PC-9 (cell line): ENCODE measurements at regions not wholly inside any gene's neighbourhood (a gene's known extent, or its start where the extent isn't known, plus 50 kb on each side); places are given as distances from the start of the nearest gene placed in this dataset.

Source experiments
- CTCF ChIP-seq: fragments of 200-600 bp; sonication (generic); conservative IDR thresholded peaks from 2 replicates; pipeline ENCODE4 v1.6.1; 2017; ENCODE audit warnings: mixed run types, antibody characterized with exemption, mild to moderate bottlenecking, moderate library complexity
- EZH2 ChIP-seq: fragments of 200-600 bp; sonication (generic); IDR thresholded peaks from 2 replicates; pipeline ENCODE4 v1.8.0; 2017; ENCODE audit warnings: antibody characterized with exemption, low read depth

- TF ChIP-seq CTCF (no peak), EZH2 (no peak)
These were observed 270.9 kb downstream of the GLRX3 start for GRCh38 chr10:130407052-130407451.
